GM18873 (cell line): ENCODE measurements at regions not wholly inside any gene's neighbourhood (a gene's known extent, or its start where the extent isn't known, plus 50 kb on each side); places are given as distances from the start of the nearest gene placed in this dataset.

Experiments
- ATAC-seq: cut with Tn5 transposase; IDR thresholded peaks from one replicate; pipeline ENCODE4 v1.9.1; 2021; ENCODE audit warnings: mild to moderate bottlenecking, moderate library complexity, moderate number of reproducible peaks; ENCODE audit not compliant: unreplicated experiment, low FRiP score

DNA sequence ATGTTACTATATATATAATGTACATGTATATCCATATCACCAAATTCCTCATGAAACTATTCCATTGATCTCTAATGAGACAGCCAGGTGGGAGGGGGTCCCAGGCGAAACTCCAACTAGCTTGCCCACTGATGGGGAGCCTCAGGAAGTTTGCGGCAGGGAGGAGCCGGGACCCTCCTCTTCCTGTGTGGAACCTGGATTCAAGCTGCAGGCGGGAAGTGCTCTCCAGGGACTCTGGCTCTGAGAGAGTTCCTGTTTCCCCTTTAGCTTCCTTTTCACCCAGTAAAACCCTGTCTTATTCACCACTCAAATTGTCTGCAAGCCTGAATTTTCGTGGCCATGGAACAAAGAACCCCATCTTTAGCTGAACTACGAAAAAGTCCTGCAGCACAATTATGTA lies 152.2 kb downstream of the OPN5 start:
- no peak for ATAC-seq

DNA sequence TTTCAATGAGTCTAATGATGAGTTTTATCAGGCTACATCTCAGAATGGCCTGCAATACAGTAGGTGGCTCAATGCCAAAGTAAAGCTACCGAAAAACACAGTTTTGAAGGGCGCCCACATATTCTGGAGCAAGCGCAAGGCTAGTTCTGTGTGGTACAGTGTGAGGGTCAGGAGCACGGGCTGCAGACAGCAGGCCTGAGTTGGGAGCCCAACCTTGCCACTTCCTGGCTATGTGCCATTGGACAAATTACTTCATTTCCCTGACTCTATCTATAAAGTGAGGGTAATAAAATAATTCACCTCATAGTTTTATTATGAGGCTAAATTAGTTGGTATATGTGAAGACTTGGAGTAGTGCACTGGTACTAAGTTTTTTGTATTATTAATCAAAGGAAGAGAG lies 150.7 kb downstream of the OPN5 start:
- ATAC-seq: no peak

DNA sequence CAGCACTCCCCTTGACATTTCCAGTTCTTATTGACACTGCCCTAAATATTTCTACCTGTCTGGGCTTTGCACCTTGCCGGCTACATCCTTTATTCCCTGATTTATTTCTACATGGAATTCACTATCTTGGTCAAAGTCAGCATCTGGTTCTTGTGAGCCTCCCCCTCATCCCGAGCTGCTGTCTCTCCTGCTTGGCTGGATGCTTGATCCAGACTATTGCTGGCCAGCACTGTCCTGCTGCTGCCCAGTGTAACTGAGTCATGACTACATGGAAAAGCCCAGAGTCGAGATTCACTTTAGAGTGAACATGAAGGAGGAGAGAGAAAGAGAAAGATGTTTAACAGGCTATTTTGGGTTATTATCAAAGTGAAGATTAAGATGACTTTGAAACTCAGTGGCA lies 142.2 kb downstream of the OPN5 start:
- ATAC-seq: no peak

DNA sequence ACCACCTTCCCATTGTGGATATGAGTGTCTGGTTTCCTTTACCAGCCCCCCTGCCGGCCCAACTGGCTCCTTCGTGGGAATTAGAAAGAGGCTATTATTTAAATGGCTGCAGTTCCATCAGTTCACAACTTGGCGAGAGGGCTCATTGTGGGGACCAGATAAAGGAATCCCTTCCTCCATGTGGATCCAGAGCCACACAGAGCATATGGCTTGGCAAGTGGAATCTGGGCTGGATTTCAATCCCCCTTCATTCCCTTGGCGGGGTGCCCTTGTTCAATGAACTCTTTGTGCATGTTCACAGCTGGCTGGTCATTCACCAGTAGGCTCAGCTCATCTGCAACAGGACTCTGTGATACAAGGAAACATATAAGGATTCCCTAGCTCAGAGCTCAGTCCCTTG lies 140.6 kb downstream of the OPN5 start:
- ATAC-seq: no peak

DNA sequence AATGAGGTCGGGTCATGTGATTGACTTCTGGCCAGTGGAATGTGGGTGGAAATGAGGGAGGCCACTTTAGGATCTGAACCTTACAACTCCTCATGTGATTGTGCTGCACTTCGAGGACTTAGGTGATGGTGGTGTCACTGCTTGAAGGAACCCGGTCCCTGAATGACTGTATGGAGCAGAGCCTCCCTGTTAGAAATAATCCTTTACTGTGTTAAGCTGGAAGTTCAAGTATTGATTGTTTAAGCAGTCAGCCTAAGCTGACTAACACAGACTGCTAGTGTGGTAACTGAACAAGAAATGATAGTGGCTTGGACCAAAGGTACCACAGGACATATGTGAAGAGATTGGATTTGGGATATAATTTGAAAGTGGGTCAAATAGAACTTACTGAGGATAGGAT lies 138.0 kb downstream of the OPN5 start:
- ATAC-seq: no peak

DNA sequence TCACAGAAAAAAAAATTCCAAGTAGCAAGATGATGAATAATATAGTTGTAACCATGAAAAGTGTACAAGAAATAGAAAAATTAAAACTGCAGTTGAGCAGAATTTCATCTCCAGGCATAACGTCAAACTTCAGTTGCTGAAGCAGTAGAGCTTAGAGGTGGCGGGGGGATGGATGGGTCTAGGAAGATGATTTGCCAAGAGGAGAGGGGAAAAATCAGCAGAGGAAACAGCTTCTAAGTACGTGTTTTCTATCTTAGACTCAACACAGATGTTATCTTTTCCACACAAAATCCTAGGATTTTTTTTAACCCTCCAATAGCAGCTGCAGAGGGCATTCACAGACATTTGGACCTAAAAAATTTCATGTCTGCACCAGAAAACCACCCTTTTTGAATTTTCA lies 136.0 kb downstream of the OPN5 start:
- no peak for ATAC-seq

DNA sequence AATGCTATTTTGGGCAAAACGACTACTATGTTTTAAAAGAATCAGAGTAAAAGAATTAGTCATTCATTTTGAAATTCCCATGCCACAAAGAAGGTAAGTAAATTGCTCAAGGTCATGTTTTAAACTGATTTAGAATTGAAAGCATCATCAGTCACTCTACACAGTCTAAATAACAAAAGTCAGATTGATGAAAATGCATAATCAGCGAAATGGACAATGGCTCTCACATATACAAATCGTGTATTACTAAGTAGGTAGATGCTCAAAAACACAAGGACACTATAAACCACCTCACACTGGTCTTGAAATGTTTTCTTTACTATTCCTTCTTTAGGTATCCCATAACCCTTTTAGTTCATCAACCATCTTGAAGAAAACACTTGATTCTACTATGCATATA lies 135.4 kb downstream of the OPN5 start:
- ATAC-seq: no peak

DNA sequence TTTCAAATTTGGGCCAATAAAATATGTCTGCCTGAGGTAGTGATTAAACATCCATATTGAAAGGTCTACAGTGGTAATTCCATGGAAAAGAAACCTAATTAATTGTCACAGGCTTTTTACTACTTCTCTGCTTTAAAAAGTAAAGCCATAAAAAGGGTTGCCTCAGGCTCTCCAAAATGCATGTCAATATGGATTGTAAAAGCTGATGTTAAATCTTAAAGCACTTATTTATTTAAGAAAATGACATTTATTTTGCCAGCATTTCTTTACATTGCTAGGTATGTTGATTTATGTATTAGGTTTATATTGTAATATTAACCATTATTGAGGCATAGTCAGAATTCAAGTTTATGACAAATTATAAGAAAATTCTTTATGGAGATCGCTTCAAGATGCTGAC lies 133.2 kb downstream of the OPN5 start:
- ATAC-seq: no peak

DNA sequence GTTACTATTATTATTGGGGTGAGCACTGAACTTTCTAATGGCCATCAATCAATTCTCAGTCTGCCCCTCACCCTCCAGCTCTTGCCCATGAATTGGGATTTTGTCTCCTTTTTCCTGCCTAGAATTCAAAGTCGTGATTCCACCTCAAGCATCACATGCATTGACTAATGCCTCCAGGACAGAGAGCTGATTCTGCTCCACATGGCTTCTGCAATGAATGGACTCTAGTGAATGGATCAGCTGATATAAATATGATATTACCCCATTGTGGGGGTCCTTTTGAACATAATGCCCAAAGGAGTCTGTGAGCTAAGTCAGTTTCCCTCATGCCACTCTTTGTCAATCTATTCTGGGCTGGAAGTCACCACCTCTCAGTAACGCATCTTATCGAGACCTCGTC lies 126.4 kb downstream of the OPN5 start:
- ATAC-seq: no peak

DNA sequence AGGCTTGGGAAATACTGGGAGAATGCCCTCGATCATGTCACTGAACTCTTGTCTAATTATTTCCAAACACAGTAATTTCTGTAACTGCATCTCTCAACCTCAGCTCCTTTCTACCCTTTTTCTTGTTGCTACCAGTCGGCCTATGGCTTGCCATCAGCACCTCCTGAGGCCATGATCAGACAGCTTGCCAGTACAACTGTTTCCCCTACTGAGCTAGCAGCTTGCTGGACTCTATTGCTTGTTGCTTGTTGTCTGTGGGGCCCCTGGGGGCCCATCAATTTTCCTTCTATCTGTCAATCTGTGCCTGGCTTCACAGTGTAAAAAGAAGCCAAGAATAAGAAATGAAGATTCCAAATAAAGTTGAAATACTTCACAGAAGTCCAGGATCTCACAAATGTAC lies 123.9 kb downstream of the OPN5 start:
- ATAC-seq: no peak

DNA sequence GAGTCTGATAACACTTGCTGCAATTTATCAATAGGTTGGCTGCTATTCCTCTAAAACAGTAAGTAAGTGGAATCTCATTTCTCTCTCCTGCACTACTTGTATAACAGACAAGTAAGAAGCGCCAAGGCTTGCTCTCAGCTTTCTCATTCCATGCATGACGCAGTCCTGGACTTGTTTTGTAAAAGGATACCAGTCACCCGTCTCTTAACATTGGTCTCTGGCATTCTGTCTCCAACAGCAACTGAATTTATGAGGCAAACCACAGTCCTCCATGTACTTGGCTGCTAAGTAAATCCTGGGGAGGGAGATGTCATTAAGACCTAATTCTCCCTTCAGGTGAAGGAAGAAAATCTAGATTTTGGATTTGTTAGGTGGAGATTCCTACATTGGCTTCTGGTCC lies 115.4 kb downstream of the OPN5 start:
- no peak for ATAC-seq

DNA sequence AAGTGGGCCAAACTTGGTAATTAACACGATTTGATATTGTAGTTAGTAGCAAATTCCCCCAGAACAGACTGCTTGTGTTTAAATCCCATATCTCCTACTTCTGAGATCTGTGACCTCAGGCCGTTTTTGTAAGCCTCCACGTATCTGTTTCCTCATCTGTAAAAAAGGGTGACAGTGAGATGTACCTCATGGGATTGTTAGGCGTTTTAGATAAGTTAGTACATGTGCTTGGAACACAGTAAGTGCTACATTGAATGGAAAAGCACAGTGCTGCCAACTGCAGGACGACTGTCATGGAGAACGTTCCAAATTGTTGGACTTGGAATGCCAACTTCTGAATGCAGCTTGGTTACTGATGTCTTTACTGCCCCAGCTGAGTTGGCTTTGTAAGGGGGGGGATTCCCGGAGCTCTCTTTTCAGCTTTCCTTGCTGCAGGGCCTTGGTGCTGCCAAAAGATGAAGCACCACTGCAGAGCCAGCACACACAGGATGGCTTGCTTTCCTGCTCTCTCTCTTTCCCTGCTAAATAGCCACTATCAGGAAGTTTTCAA lies 108.6 kb downstream of the OPN5 start:
- ATAC-seq: no peak

DNA sequence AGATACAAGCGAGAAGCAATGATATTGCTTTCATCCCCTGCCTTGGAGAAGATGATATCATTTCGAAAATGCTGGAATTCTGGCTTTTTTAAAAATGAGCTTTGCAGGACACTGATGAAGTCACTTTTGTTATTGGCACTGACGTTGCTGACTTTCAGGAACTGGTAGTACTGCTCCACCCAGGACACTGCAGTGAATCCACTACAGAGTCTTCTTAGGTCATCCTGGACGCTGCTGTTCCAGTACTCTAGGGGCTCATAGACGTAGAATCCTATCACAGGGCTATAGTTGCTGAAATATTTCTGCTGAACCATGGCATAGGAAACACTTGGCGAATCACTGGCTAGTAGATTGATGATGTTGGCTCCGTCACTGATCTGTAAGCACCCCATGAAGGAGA lies 97.2 kb downstream of the OPN5 start:
- no peak for ATAC-seq
